CD14-positive monocyte (primary cell): ENCODE measurements at regions not wholly inside any gene's neighbourhood (a gene's known extent, or its start where the extent isn't known, plus 50 kb on each side); places are given as distances from the start of the nearest gene placed in this dataset.

Experiments used
- DNase-seq, 3 donors: peaks; one replicate each; pipeline ENCODE4 v3.0.0-alpha.2; 2011 to 2022
- H2AFZ ChIP-seq: 2 replicates; pipeline ENCODE4 v1.6.0; 2012; ENCODE audit warnings: mild to moderate bottlenecking, low read depth, low read length, inconsistent platforms; ENCODE audit not compliant: insufficient read depth, poor library complexity, severe bottlenecking
- H3K27ac ChIP-seq, 2 donors: 1 replicate in 1 of 2; 2 replicates in 1 of 2; pipeline ENCODE4 v1.5.1; 2012 to 2013; ENCODE audit warnings: low read length in 2 of 2, control low read depth in 1 of 2, inconsistent platforms in 1 of 2, low read depth in 1 of 2, mild to moderate bottlenecking in 1 of 2
- H3K27me3 ChIP-seq, 2 donors: one replicate each; pipeline versions ENCODE4 v1.6.0 to v1.6.1; 2011 to 2013; ENCODE audit warnings: low read length in 2 of 2; ENCODE audit not compliant: control insufficient read depth in 2 of 2, insufficient read depth in 2 of 2
- H3K36me3 ChIP-seq, 2 donors: replicated peaks in 1 of 2; 1 replicate in 1 of 2; 2 replicates in 1 of 2; pipeline versions ENCODE4 v1.5.1 to v1.6.1; 2012 to 2013; ENCODE audit warnings: low read length in 2 of 2, control low read depth in 1 of 2, inconsistent platforms in 1 of 2, mild to moderate bottlenecking in 1 of 2; ENCODE audit not compliant: insufficient read depth in 2 of 2, control insufficient read depth in 1 of 2
- H3K4me1 ChIP-seq, 2 donors: 1 replicate in 1 of 2; 2 replicates in 1 of 2; pipeline versions ENCODE4 v1.5.1 to v1.6.1; 2012 to 2013; ENCODE audit warnings: low read length in 2 of 2, control low read depth in 1 of 2, inconsistent platforms in 1 of 2, mild to moderate bottlenecking in 1 of 2, moderate library complexity in 1 of 2; ENCODE audit not compliant: insufficient read depth in 2 of 2, control insufficient read depth in 1 of 2
- H3K4me2 ChIP-seq: replicated peaks from 2 replicates; pipeline ENCODE3; 2012; ENCODE audit warnings: low read length, moderate library complexity, mild to moderate bottlenecking; ENCODE audit not compliant: poor library complexity, severe bottlenecking; ENCODE audit errors: extremely low read depth
- H3K4me3 ChIP-seq, 3 experiments: fragments of 200-600 bp in 1 of 3; sonication (generic) in 1 of 3; replicated peaks in 1 of 3; 1 replicate in 2 of 3; 2 replicates in 1 of 3; pipeline ENCODE4 v1.5.1; 2011 to 2013; ENCODE audit warnings: low read length in 3 of 3, mild to moderate bottlenecking in 3 of 3, control low read depth in 2 of 3, low read depth in 2 of 3, inconsistent platforms in 1 of 3, moderate library complexity in 1 of 3
- H3K79me2 ChIP-seq: 2 replicates; pipeline ENCODE4 v1.6.0; 2012; ENCODE audit warnings: mild to moderate bottlenecking, control low read depth, inconsistent platforms, low read length, moderate library complexity; ENCODE audit not compliant: insufficient read depth
- H3K9ac ChIP-seq: 2 replicates; pipeline ENCODE4 v1.6.0; 2017; ENCODE audit warnings: low read length, mild to moderate bottlenecking; ENCODE audit not compliant: insufficient read depth, poor library complexity, severe bottlenecking
- H3K9me3 ChIP-seq, 2 donors: replicated peaks in 1 of 2; 1 replicate in 1 of 2; 2 replicates in 1 of 2; pipeline versions ENCODE4 v1.5.1 to v1.6.1; 2012 to 2013; ENCODE audit warnings: low read length in 2 of 2, control low read depth in 1 of 2; ENCODE audit not compliant: control insufficient read depth in 1 of 2, insufficient read depth in 1 of 2
- H4K20me1 ChIP-seq: 2 replicates; pipeline ENCODE4 v1.6.0; 2012; ENCODE audit warnings: mild to moderate bottlenecking, low read length, control low read depth, moderate library complexity; ENCODE audit not compliant: insufficient read depth
- H3K27ac Mint-ChIP-seq, 7 donors: one replicate each; pipeline ENCODE4 v1.8.0; 2020; ENCODE audit warnings: mild to moderate bottlenecking in 7 of 7, mixed read lengths in 7 of 7, moderate library complexity in 6 of 7, inconsistent platforms in 2 of 7
- H3K27me3 Mint-ChIP-seq, 3 donors: one replicate each; pipeline ENCODE4 v1.8.0; 2021 to 2022; ENCODE audit warnings: low read depth in 3 of 3, mild to moderate bottlenecking in 3 of 3, mixed read lengths in 3 of 3, moderate library complexity in 3 of 3, inconsistent platforms in 1 of 3
- H3K36me3 Mint-ChIP-seq, 2 donors: one replicate each; pipeline ENCODE4 v1.8.0; 2020; ENCODE audit warnings: mixed read lengths in 2 of 2, inconsistent platforms in 1 of 2, mild to moderate bottlenecking in 1 of 2
- H3K4me1 Mint-ChIP-seq: one replicate; pipeline ENCODE4 v1.8.0; 2020; ENCODE audit warnings: mild to moderate bottlenecking, mixed read lengths
- H3K4me3 Mint-ChIP-seq, 2 donors: one replicate each; pipeline ENCODE4 v1.8.0; 2020; ENCODE audit warnings: mild to moderate bottlenecking in 2 of 2, mixed read lengths in 2 of 2, moderate library complexity in 1 of 2
- H3K9me3 Mint-ChIP-seq, 7 donors: one replicate each; pipeline ENCODE4 v1.8.0; 2020 to 2022; ENCODE audit warnings: mixed read lengths in 7 of 7, mild to moderate bottlenecking in 6 of 7, moderate library complexity in 6 of 7, inconsistent platforms in 2 of 7
- WGBS: methylation state at CpG from one replicate; pipeline ENCODE4 v1.1.5; 2013; ENCODE audit warnings: missing lambda C conversion rate; ENCODE audit not compliant: insufficient coverage; 5-methylcytosine and 5-hydroxymethylcytosine counted together
- intact Hi-C, 2 donors: fragments of 100-400 bp; cut with micrococcal nuclease; formaldehyde crosslinking; loops; one replicate each; pipeline versions ENCODE4 v1.15.0 to v1.15.1; 2023
- TF ChIP-seq, protein P1 (sequence below): fragments of 200-600 bp; IDR thresholded peaks from one replicate; pipeline ENCODE4 v1.8.0; 2022; ENCODE audit warnings: antibody characterized with exemption, mild to moderate bottlenecking

DNA sequence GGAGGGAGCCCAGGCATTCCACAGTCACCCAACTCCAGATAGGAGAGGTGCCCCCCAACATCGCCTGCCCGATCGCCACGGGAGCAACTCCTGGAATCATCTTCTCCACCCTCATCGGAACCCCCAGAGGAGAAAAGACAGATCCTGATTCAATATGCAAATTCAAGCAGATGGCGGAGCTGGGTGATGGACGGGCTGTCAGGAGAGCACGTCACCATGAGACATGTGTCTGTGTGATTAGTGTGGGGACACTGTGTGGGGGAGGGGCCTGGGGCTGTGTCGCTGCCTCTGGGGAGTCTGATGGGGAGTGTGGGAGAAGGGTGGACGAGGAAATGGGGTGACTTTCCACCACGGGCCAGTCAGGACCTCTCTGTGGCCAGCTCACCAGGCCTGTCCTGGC is 90.2 kb upstream of the CSF3R start:
- 57% methylated on average over 9 of the region's 11 CpGs for WGBS
- no peaks in the 10 kb centered on the region for H3K79me2 ChIP-seq
- Mint-ChIP-seq H3K4me3 (no peak overlapping the region), H3K36me3 (no peaks in the 10 kb centered on the region), H3K27me3 (peaks cover 4 to 24% (median 14%) of the 10 kb centered on the region in 3 donors), H3K9me3 (peaks cover 0 to 3% (median 0%) of the 10 kb centered on the region in 7 donors), H3K4me1 (no peaks in the 10 kb centered on the region), H3K27ac (peak overlapping the region in 1 of 7 donors; percentile 18)
- TF ChIP-seq, protein P1, sequence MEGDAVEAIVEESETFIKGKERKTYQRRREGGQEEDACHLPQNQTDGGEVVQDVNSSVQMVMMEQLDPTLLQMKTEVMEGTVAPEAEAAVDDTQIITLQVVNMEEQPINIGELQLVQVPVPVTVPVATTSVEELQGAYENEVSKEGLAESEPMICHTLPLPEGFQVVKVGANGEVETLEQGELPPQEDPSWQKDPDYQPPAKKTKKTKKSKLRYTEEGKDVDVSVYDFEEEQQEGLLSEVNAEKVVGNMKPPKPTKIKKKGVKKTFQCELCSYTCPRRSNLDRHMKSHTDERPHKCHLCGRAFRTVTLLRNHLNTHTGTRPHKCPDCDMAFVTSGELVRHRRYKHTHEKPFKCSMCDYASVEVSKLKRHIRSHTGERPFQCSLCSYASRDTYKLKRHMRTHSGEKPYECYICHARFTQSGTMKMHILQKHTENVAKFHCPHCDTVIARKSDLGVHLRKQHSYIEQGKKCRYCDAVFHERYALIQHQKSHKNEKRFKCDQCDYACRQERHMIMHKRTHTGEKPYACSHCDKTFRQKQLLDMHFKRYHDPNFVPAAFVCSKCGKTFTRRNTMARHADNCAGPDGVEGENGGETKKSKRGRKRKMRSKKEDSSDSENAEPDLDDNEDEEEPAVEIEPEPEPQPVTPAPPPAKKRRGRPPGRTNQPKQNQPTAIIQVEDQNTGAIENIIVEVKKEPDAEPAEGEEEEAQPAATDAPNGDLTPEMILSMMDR, result no peak
- H3K4me1 ChIP-seq, result no peaks in the 10 kb centered on the region
- no peak overlapping the region for H3K4me2 ChIP-seq
- H3K27me3 ChIP-seq, result no peaks in the 10 kb centered on the region
- no peak overlapping the region for H3K9ac ChIP-seq
- intact Hi-C loops, result no loop called here
- H3K9me3 ChIP-seq, result no peaks in the 10 kb centered on the region
- no peaks in the 10 kb centered on the region for H3K36me3 ChIP-seq
- H2AFZ ChIP-seq, result no peak overlapping the region
- H3K27ac ChIP-seq, result no peak overlapping the region
- H4K20me1 ChIP-seq, result no peaks in the 10 kb centered on the region
- DNase-seq, result no peak
- no peak overlapping the region for H3K4me3 ChIP-seq

- no peak for DNase-seq
- no peak overlapping the region for H3K4me2 ChIP-seq
- H2AFZ ChIP-seq, result no peak overlapping the region
- Mint-ChIP-seq H3K27me3 (peaks cover 4 to 23% (median 14%) of the 10 kb centered on the region in 3 donors), H3K4me3 (no peak overlapping the region), H3K27ac (peak overlapping the region in 1 of 7 donors; percentile 76), H3K9me3 (peaks cover 0 to 3% (median 0%) of the 10 kb centered on the region in 7 donors), H3K36me3 (no peaks in the 10 kb centered on the region), H3K4me1 (no peaks in the 10 kb centered on the region)
- no peaks in the 10 kb centered on the region for H3K36me3 ChIP-seq
- H3K27ac ChIP-seq, result no peak overlapping the region
- no peaks in the 10 kb centered on the region for H3K27me3 ChIP-seq
- WGBS, result 50% methylated on average over 10 of the region's 15 CpGs
- no peaks in the 10 kb centered on the region for H4K20me1 ChIP-seq
- H3K9me3 ChIP-seq, result no peaks in the 10 kb centered on the region
- no peaks in the 10 kb centered on the region for H3K79me2 ChIP-seq
- intact Hi-C loops, result no loop called here
- no peak overlapping the region for H3K4me3 ChIP-seq
- no peak overlapping the region for H3K9ac ChIP-seq
- TF ChIP-seq, protein P1, result no peak
- no peaks in the 10 kb centered on the region for H3K4me1 ChIP-seq
These were observed 89.5 kb upstream of the CSF3R start for GRCh38 chr1:36572142-36572715.
